ENCODE measurements at regions not wholly inside any gene's neighbourhood (a gene's known extent, or its start where the extent isn't known, plus 50 kb on each side); places are given as distances from the start of the nearest gene placed in this dataset.
A peak's percentile ranks its signal among the peaks of the same experiment; 100 is the strongest.
"Not testable (repeated sequence)": the region's sequence is repeated elsewhere in the genome, so short reads cannot be mapped to it uniquely, and the experiment has no call there.

- no peak for DNase-seq
These were observed 391.9 kb downstream of the RND3 start for GRCh38 chr2:150095361-150096095.

GRCh38 chr2:150091846-150092245, 395.6 kb downstream of the RND3 start:
- DNase-seq, result peak; percentile 44

- DNase-seq, result no peak
These were observed 397.4 kb downstream of the RND3 start for GRCh38 chr2:150090031-150090430.

- DNase-seq, result no peak
These were observed 398.9 kb downstream of the RND3 start for GRCh38 chr2:150088538-150088937.

GRCh38 chr2:150085478-150085877, 402.0 kb downstream of the RND3 start:
- no peak for DNase-seq

- DNase-seq, result no peak
These were observed 405.5 kb downstream of the RND3 start for GRCh38 chr2:150081775-150082481.

- DNase-seq, result no peak
These were observed 411.2 kb downstream of the RND3 start for GRCh38 chr2:150076281-150076680.

- no peak for DNase-seq
These were observed 411.6 kb downstream of the RND3 start for GRCh38 chr2:150075831-150076230.

GRCh38 chr2:150066490-150066889, 421.0 kb downstream of the RND3 start:
- DNase-seq, result no peak

GRCh38 chr2:150063931-150064548, 423.4 kb downstream of the RND3 start:
- DNase-seq, result no peak

- DNase-seq, result no peak
These were observed 424.0 kb downstream of the RND3 start for GRCh38 chr2:150063432-150063889.

GRCh38 chr2:150062416-150062815, 425.1 kb downstream of the RND3 start:
- DNase-seq, result peak; percentile 50

- DNase-seq, result no peak
These were observed 427.1 kb downstream of the RND3 start for GRCh38 chr2:150060341-150060740.

- not testable (repeated sequence) for DNase-seq
These were observed 427.8 kb downstream of the RND3 start for GRCh38 chr2:150059676-150060075.

GRCh38 chr2:150052457-150052856, 435.0 kb downstream of the RND3 start:
- no peak for DNase-seq

- no peak for DNase-seq
These were observed 436.5 kb downstream of the RND3 start for GRCh38 chr2:150051004-150051403.

GRCh38 chr2:150050036-150050435, 437.4 kb downstream of the RND3 start:
- no peak for DNase-seq

- DNase-seq, result no peak
These were observed 439.7 kb downstream of the RND3 start for GRCh38 chr2:150047620-150048222.

- no peak for DNase-seq
These were observed 440.7 kb downstream of the RND3 start for GRCh38 chr2:150046810-150047209.

- no peak for DNase-seq
These were observed 441.3 kb downstream of the RND3 start for GRCh38 chr2:150046211-150046610.

- DNase-seq, result no peak
These were observed 441.9 kb downstream of the RND3 start for GRCh38 chr2:150045601-150046000.

- DNase-seq, result no peak
These were observed 444.3 kb downstream of the RND3 start for GRCh38 chr2:150043172-150043500.

GRCh38 chr2:150042500-150043171, 444.8 kb downstream of the RND3 start:
- peak; percentile 35 for DNase-seq

Data from left hindlimb (tissue), 1 donor.